DOHH2 (cell line): ENCODE measurements at regions not wholly inside any gene's neighbourhood (a gene's known extent, or its start where the extent isn't known, plus 50 kb on each side); places are given as distances from the start of the nearest gene placed in this dataset.

ENCODE experiments used
- H3F3A ChIP-seq: fragments of 200-600 bp; sonication (generic), shearing (Covaris generic); 2 replicates; pipeline ENCODE4 v1.6.0; 2016; ENCODE audit warnings: antibody characterized with exemption, mild to moderate bottlenecking; ENCODE audit not compliant: control insufficient read depth, insufficient read depth
- H3K27ac ChIP-seq: fragments of 200-600 bp; sonication (generic); 2 replicates; pipeline ENCODE4 v1.5.1; 2014; ENCODE audit warnings: low read depth, mild to moderate bottlenecking, low read length, moderate library complexity
- H3K27me3 ChIP-seq: fragments of 200-600 bp; sonication (generic); 2 replicates; pipeline ENCODE4 v1.6.1; 2014; ENCODE audit warnings: mild to moderate bottlenecking, low read length, mixed read lengths; ENCODE audit not compliant: control insufficient read depth
- H3K36me3 ChIP-seq: fragments of 200-600 bp; sonication (generic); 2 replicates; pipeline ENCODE4 v1.6.1; 2014; ENCODE audit warnings: mild to moderate bottlenecking, low read length, moderate library complexity, mixed read lengths; ENCODE audit not compliant: control insufficient read depth
- H3K4me1 ChIP-seq: fragments of 200-600 bp; sonication (generic); 2 replicates; pipeline ENCODE4 v1.6.1; 2014; ENCODE audit warnings: mild to moderate bottlenecking, low read length, mixed read lengths; ENCODE audit not compliant: control insufficient read depth
- H3K4me2 ChIP-seq: fragments of 200-600 bp; sonication (generic); 2 replicates; pipeline ENCODE4 v1.6.0; 2014; ENCODE audit warnings: mild to moderate bottlenecking, low read length, moderate library complexity
- H3K4me3 ChIP-seq: fragments of 200-600 bp; sonication (generic); 2 replicates; pipeline ENCODE4 v1.5.1; 2014; ENCODE audit warnings: mild to moderate bottlenecking, low read length, mixed read lengths
- H3K79me2 ChIP-seq: fragments of 200-600 bp; sonication (generic); 2 replicates; pipeline ENCODE4 v1.6.1; 2014; ENCODE audit warnings: mild to moderate bottlenecking, low read length, mixed read lengths; ENCODE audit not compliant: control insufficient read depth
- H3K9me2 ChIP-seq: fragments of 200-600 bp; sonication (generic); replicated peaks from 2 replicates; pipeline ENCODE4 v1.6.1; 2014; ENCODE audit warnings: mild to moderate bottlenecking, low read length, mixed read lengths; ENCODE audit not compliant: control insufficient read depth
- H3K9me3 ChIP-seq: fragments of 200-600 bp; sonication (generic); 2 replicates; pipeline ENCODE4 v1.6.1; 2014; ENCODE audit warnings: antibody characterized with exemption, low read length, mixed read lengths; ENCODE audit not compliant: control insufficient read depth, insufficient read depth
- H4K20me1 ChIP-seq: fragments of 200-600 bp; sonication (generic); 2 replicates; pipeline ENCODE4 v1.6.0; 2014; ENCODE audit warnings: low read depth, mild to moderate bottlenecking, antibody characterized with exemption, low read length, moderate library complexity; ENCODE audit not compliant: control insufficient read depth, insufficient read depth
- EZH2phosphoT487 ChIP-seq: fragments of 200-600 bp; sonication (generic); IDR thresholded peaks from 2 replicates; pipeline ENCODE4 v1.6.1; 2017; ENCODE audit warnings: borderline replicate concordance, mild to moderate bottlenecking, antibody characterized with exemption, low read length, moderate library complexity, mixed read lengths
- TF ChIP-seq, protein P1 (sequence below): fragments of 200-600 bp; sonication (generic); IDR thresholded peaks from one replicate; pipeline ENCODE4 v1.5.1; 2014; ENCODE audit warnings: antibody characterized with exemption, mild to moderate bottlenecking, low read depth, low read length; ENCODE audit not compliant: poor library complexity, severe bottlenecking

DNA sequence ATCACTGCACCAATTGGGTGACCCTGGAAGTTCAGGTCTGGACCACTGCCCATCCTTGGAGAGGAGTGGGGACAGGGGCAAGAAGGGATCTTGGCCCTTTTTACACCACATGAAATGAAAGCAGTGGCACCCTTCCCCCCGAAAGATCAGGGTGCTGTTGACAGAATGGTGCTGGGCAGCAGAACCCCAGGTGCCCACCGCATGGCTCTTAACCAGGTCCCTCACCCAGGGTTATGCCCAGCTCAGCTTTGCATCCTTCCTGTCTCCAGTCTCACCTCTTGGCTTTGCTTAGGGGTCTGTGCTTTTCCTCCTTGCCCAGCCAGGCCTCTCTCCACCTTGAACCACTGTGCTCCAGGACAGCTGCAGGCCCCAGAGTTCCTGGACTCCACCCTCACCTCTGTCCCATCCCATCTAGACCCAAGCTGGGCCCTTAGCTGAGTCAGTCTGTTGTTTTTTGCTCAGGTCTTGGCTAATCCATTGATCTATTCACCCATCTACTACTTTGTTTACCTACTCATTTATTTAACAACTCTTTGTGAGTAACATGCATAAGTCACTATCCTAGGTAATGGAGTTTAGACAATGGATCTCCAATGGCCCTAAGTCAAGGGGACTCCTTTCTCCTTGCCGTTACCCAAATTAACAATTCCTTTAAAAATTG lies 77.1 kb upstream of the PRR23E start:
- Histone ChIP-seq H4K20me1 (no peaks in the 10 kb centered on the region), H3K36me3 (no peaks in the 10 kb centered on the region), H3K4me3 (no peak overlapping the region), H3K4me2 (no peak overlapping the region), H3K9me2 (no peaks in the 10 kb centered on the region), H3K9me3 (peaks cover 16% of the 10 kb centered on the region), H3F3A (no peaks in the 10 kb centered on the region), H3K79me2 (no peaks in the 10 kb centered on the region), H3K27ac (no peak overlapping the region), H3K27me3 (no peaks in the 10 kb centered on the region), H3K4me1 (no peaks in the 10 kb centered on the region)
- TF ChIP-seq, protein P1, sequence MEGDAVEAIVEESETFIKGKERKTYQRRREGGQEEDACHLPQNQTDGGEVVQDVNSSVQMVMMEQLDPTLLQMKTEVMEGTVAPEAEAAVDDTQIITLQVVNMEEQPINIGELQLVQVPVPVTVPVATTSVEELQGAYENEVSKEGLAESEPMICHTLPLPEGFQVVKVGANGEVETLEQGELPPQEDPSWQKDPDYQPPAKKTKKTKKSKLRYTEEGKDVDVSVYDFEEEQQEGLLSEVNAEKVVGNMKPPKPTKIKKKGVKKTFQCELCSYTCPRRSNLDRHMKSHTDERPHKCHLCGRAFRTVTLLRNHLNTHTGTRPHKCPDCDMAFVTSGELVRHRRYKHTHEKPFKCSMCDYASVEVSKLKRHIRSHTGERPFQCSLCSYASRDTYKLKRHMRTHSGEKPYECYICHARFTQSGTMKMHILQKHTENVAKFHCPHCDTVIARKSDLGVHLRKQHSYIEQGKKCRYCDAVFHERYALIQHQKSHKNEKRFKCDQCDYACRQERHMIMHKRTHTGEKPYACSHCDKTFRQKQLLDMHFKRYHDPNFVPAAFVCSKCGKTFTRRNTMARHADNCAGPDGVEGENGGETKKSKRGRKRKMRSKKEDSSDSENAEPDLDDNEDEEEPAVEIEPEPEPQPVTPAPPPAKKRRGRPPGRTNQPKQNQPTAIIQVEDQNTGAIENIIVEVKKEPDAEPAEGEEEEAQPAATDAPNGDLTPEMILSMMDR: no peak
- no peak for TF ChIP-seq EZH2phosphoT487

DNA sequence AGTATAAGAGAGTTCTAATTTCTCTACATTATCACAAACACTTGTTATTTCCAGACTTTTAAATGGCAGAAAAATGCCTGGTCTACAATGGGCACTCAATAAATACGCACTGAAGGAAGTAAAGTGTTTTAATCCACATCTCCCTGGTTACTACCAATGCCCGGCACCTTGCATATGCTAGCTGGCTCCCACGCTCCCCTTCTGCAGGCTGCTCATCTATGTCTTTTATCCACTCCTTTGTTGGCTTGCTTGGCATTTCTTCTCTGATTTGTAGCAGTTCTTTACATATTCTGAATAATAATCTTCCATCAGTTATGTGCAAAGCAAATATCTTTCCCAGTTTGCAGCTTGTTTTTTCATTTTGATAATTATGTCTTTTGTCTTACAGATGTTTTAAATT lies 74.6 kb upstream of the PRR23E start:
- Histone ChIP-seq H3K79me2 (no peaks in the 10 kb centered on the region), H3K4me1 (no peaks in the 10 kb centered on the region), H3K4me3 (no peak overlapping the region), H3K36me3 (no peaks in the 10 kb centered on the region), H3K27me3 (no peaks in the 10 kb centered on the region), H4K20me1 (no peaks in the 10 kb centered on the region), H3K9me2 (no peaks in the 10 kb centered on the region), H3K27ac (no peak overlapping the region), H3F3A (no peaks in the 10 kb centered on the region), H3K4me2 (no peak overlapping the region), H3K9me3 (0 out of 2 replicates have a peak, but pooled peaks cover 1% of the 10 kb centered on the region)
- TF ChIP-seq, protein P1: no peak
- TF ChIP-seq EZH2phosphoT487: no peak

DNA sequence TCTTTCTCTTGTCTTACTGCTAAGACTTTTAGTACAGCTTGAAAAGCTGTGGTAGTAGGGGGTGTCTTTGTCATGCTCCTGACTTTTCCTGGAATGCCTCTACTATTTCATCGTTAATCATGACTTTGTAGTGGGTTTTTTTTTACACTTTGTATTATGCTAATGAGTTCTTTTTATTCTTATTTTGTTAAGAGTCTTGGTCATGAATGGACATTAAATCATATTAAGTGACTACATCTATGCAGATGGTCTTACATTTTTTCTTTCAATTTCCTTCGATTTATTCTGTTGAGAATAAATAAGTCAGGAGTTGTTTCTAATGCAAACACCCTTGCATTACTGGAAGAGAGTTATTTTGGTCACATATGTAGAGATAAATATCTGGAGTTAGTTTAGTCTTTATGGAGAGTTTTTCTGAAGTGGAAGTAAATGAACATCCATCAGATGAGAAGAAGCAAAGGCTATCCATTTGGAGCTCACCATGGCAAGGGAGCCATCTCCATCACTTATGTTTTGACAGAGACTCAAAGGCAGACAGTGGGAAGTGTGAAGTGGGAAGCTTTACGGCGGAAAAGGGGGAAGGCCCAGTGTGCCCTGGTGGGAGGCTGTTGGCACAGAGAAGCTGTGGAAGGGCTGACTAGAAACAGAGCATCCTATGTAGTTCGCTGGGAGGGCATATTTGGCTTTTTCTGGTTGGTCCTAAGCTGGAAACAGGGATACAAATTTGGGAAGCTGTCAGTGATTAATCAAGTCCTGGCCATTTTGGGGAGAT lies 73.1 kb upstream of the PRR23E start:
- no peak overlapping the region for H3K4me2 ChIP-seq
- no peaks in the 10 kb centered on the region for H4K20me1 ChIP-seq
- H3K9me3 ChIP-seq: no peaks in the 10 kb centered on the region
- no peaks in the 10 kb centered on the region for H3K27me3 ChIP-seq
- no peak for TF ChIP-seq EZH2phosphoT487
- TF ChIP-seq, protein P1: no peak
- H3K4me3 ChIP-seq: no peak overlapping the region
- no peak overlapping the region for H3K27ac ChIP-seq
- H3K79me2 ChIP-seq: no peaks in the 10 kb centered on the region
- H3K9me2 ChIP-seq: no peaks in the 10 kb centered on the region
- no peaks in the 10 kb centered on the region for H3K4me1 ChIP-seq
- no peaks in the 10 kb centered on the region for H3K36me3 ChIP-seq
- no peaks in the 10 kb centered on the region for H3F3A ChIP-seq
